Left lung (tissue), 4 donors: ENCODE measurements at regions not wholly inside any gene's neighbourhood (a gene's known extent, or its start where the extent isn't known, plus 50 kb on each side); places are given as distances from the start of the nearest gene placed in this dataset.
A peak's percentile ranks its signal among the peaks of the same experiment; 100 is the strongest.

Source experiments
- ATAC-seq: fragments of 200-7000 bp; cut with Tn5 transposase; one replicate; pipeline ENCODE4 v1.9.1; 2020; ENCODE audit warnings: moderate library complexity
- DNase-seq, 4 donors: peaks; one replicate each; pipeline ENCODE4 v3.0.0-alpha.2; 2013 to 2020
- H3K27ac ChIP-seq, 2 donors: fragments of 200-600 bp; sonication (generic) in 1 of 2; one replicate each; pipeline versions ENCODE4 v1.5.0 to v1.8.0; 2020 to 2021
- H3K27me3 ChIP-seq, 2 donors: fragments of 200-600 bp; sonication (generic) in 1 of 2; one replicate each; pipeline versions ENCODE4 v1.5.0 to v1.8.0; 2020 to 2021
- H3K36me3 ChIP-seq, 2 donors: fragments of 200-600 bp; sonication (generic) in 1 of 2; one replicate each; pipeline versions ENCODE4 v1.5.0 to v1.8.0; 2020 to 2021
- H3K4me1 ChIP-seq, 2 donors: fragments of 200-600 bp; one replicate each; pipeline ENCODE4 v1.8.0; 2021
- H3K4me3 ChIP-seq, 2 donors: fragments of 200-600 bp; sonication (generic) in 1 of 2; one replicate each; pipeline versions ENCODE4 v1.5.0 to v1.8.0; 2020 to 2021; ENCODE audit warnings: mild to moderate bottlenecking in 1 of 2
- H3K9me3 ChIP-seq, 2 donors: fragments of 200-600 bp; sonication (generic) in 1 of 2; one replicate each; pipeline versions ENCODE4 v1.5.0 to v1.8.0; 2020 to 2021
- CTCF ChIP-seq, 2 donors: fragments of 200-600 bp; sonication (generic) in 1 of 2; IDR thresholded peaks; one replicate each; pipeline versions ENCODE4 v1.5.0 to v1.8.0; 2021; ENCODE audit warnings: antibody characterized with exemption in 2 of 2
- intact Hi-C, 2 donors: fragments of 100-400 bp; cut with DNase I; formaldehyde crosslinking; loops; one replicate each; pipeline versions ENCODE4 v1.11.2 to v1.14.2; 2022
- donor health status: DM: no; HTN: yes; CAD: no.
- donor health status: DM: no; HTN: no; CAD: no.

GRCh38 chr15:29458361-29458760, 188.7 kb upstream of the NSMCE3 start:
- TF ChIP-seq CTCF (IDR thresholded peaks at IDR 0.05), result no peak

GRCh38 chr15:29457729-29458128, 188.1 kb upstream of the NSMCE3 start:
- TF ChIP-seq CTCF (IDR thresholded peaks at IDR 0.05), result no peak
- DNase-seq, result no peak
- H3K4me3 ChIP-seq, result no peak overlapping the region
- intact Hi-C loops, result no loop called here
- no peaks in the 10 kb centered on the region for H3K4me1 ChIP-seq
- peak; percentile 31 for ATAC-seq
- no peaks in the 10 kb centered on the region for H3K36me3 ChIP-seq
- no peaks in the 10 kb centered on the region for H3K27me3 ChIP-seq
- no peaks in the 10 kb centered on the region for H3K9me3 ChIP-seq
- H3K27ac ChIP-seq, result no peak overlapping the region

More at GRCh38 chr15:29458361-29458760, 188.7 kb upstream of the NSMCE3 start:
- ATAC-seq, result no peak
- DNase-seq, result no peak
- H3K4me1 ChIP-seq, result no peaks in the 10 kb centered on the region
- no peaks in the 10 kb centered on the region for H3K36me3 ChIP-seq
- H3K4me3 ChIP-seq, result no peak overlapping the region
- H3K27ac ChIP-seq, result no peak overlapping the region
- intact Hi-C loops, result no loop called here
- H3K27me3 ChIP-seq, result no peaks in the 10 kb centered on the region
- no peaks in the 10 kb centered on the region for H3K9me3 ChIP-seq

GRCh38 chr15:29456964-29457363, 187.3 kb upstream of the NSMCE3 start:
- Histone ChIP-seq H3K27me3 (no peaks in the 10 kb centered on the region), H3K4me3 (no peak overlapping the region), H3K36me3 (no peaks in the 10 kb centered on the region), H3K9me3 (no peaks in the 10 kb centered on the region), H3K4me1 (no peaks in the 10 kb centered on the region), H3K27ac (no peak overlapping the region)
- ATAC-seq, result no peak
- intact Hi-C loops, result no loop called here
- no peak for TF ChIP-seq CTCF (IDR thresholded peaks at IDR 0.05)
- no peak for DNase-seq

DNA sequence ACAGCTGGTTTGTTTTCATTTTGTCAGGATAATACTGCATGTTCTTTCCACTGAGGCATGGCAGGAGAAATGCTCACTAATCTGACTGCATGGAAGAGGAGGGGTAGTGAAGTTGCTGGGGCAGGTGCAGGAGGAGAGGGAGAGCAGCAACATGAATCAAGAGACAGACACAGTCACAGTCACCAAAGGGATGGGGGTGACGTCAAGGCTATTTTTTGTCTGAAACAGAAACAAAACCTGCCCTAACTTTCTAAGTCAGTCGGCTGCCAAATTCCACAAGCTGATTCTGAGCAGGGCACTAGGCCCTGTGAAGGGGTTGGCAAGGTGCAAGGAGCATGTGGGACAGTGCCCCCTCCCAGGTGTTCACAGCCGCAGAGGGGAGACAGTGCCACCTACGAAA, 186.6 kb upstream of the NSMCE3 start:
- intact Hi-C loops, result no loop called here
- Histone ChIP-seq H3K4me3 (no peak overlapping the region), H3K9me3 (no peaks in the 10 kb centered on the region), H3K4me1 (no peaks in the 10 kb centered on the region), H3K36me3 (no peaks in the 10 kb centered on the region), H3K27me3 (no peaks in the 10 kb centered on the region), H3K27ac (no peak overlapping the region)
- no peak for DNase-seq
- no peak for ATAC-seq
- TF ChIP-seq CTCF (IDR thresholded peaks at IDR 0.05), result no peak

GRCh38 chr15:29455530-29455929, 185.9 kb upstream of the NSMCE3 start:
- no peaks in the 10 kb centered on the region for H3K27me3 ChIP-seq
- DNase-seq, result no peak
- H3K9me3 ChIP-seq, result no peaks in the 10 kb centered on the region
- intact Hi-C loops, result no loop called here
- no peaks in the 10 kb centered on the region for H3K4me1 ChIP-seq
- H3K4me3 ChIP-seq, result no peak overlapping the region
- H3K27ac ChIP-seq, result no peak overlapping the region
- ATAC-seq, result no peak
- no peaks in the 10 kb centered on the region for H3K36me3 ChIP-seq
- TF ChIP-seq CTCF (IDR thresholded peaks at IDR 0.05), result no peak
